PFSK-1 (cell line): ENCODE measurements at regions not wholly inside any gene's neighbourhood (a gene's known extent, or its start where the extent isn't known, plus 50 kb on each side); places are given as distances from the start of the nearest gene placed in this dataset.

Experiments used
- FOXP2 ChIP-seq: optimal IDR thresholded peaks from 2 replicates; pipeline ENCODE3; 2011; ENCODE audit warnings: borderline replicate concordance, control low read depth, inconsistent platforms; ENCODE audit not compliant: insufficient read depth; ENCODE audit errors: extremely low read length, extremely low read depth
- POLR2AphosphoS5 ChIP-seq: IDR thresholded peaks from 2 replicates; pipeline ENCODE4 v1.6.1; 2012; ENCODE audit warnings: low read depth, mild to moderate bottlenecking, control low read depth, low read length, moderate library complexity
- REST ChIP-seq, 2 experiments: IDR thresholded peaks; 2 replicates each; pipeline versions ENCODE4 v1.6.1 to v1.8.0; 2011 to 2012; ENCODE audit warnings: low read depth in 2 of 2, low read length in 2 of 2, control low read depth in 1 of 2, inconsistent platforms in 1 of 2, mild to moderate bottlenecking in 1 of 2, moderate library complexity in 1 of 2; ENCODE audit not compliant: insufficient read depth in 1 of 2
- SIN3A ChIP-seq: IDR thresholded peaks from 2 replicates; pipeline ENCODE4 v1.6.1; 2012; ENCODE audit warnings: mild to moderate bottlenecking, low read length, moderate library complexity, borderline replicate concordance; ENCODE audit not compliant: insufficient read depth
- TAF1 ChIP-seq: IDR thresholded peaks from 2 replicates; pipeline ENCODE4 v1.6.1; 2012; ENCODE audit warnings: low read length, control low read depth, borderline replicate concordance; ENCODE audit not compliant: insufficient read depth

GRCh38 chr22:47965066-47965465, 1202.6 kb downstream of the TBC1D22A start:
- TF ChIP-seq TAF1: no peak
- TF ChIP-seq REST (IDR thresholded peaks at IDR 0.05; ENCODE audit: insufficient read depth in 1 of 2, low read depth in 2 of 2, low read length in 2 of 2): no peak
- no peak for TF ChIP-seq POLR2AphosphoS5

- TF ChIP-seq FOXP2 (no peak), POLR2AphosphoS5 (no peak), REST (IDR thresholded peaks at IDR 0.05; ENCODE audit: insufficient read depth in 1 of 2, low read depth in 2 of 2, low read length in 2 of 2) (no peak), SIN3A (no peak), TAF1 (no peak)
Observed at GRCh38 chr22:47963660-47964059, 1201.2 kb downstream of the TBC1D22A start.

GRCh38 chr22:47957649-47958048, 1195.2 kb downstream of the TBC1D22A start:
- TF ChIP-seq FOXP2 (no peak), REST (IDR thresholded peaks at IDR 0.05; ENCODE audit: insufficient read depth in 1 of 2, low read depth in 2 of 2, low read length in 2 of 2) (no peak), SIN3A (no peak), POLR2AphosphoS5 (no peak), TAF1 (no peak)

GRCh38 chr22:47954107-47954506, 1191.7 kb downstream of the TBC1D22A start:
- no peak for TF ChIP-seq SIN3A
- TF ChIP-seq TAF1: no peak
- no peak for TF ChIP-seq REST (IDR thresholded peaks at IDR 0.05; ENCODE audit: insufficient read depth in 1 of 2, low read depth in 2 of 2, low read length in 2 of 2)
- TF ChIP-seq POLR2AphosphoS5: no peak
- TF ChIP-seq FOXP2: no peak

- TF ChIP-seq TAF1 (no peak), REST (IDR thresholded peaks at IDR 0.05; ENCODE audit: insufficient read depth in 1 of 2, low read depth in 2 of 2, low read length in 2 of 2) (no peak), SIN3A (no peak), FOXP2 (no peak), POLR2AphosphoS5 (no peak)
Observed at GRCh38 chr22:47944941-47945340, 1182.5 kb downstream of the TBC1D22A start.
